ENCODE measurements at regions not wholly inside any gene's neighbourhood (a gene's known extent, or its start where the extent isn't known, plus 50 kb on each side); places are given as distances from the start of the nearest gene placed in this dataset.

- Histone ChIP-seq H3K36me3 (ENCODE audit: control insufficient read depth, insufficient read depth, low read length) (no peaks in the 10 kb centered on the region), H3K27me3 (ENCODE audit: control insufficient read depth, insufficient read depth, low read length) (no peaks in the 10 kb centered on the region), H3K9me3 (ENCODE audit: control insufficient read depth, insufficient read depth, low read length) (no peaks in the 10 kb centered on the region), H3K4me1 (ENCODE audit: control insufficient read depth, insufficient read depth, low read length) (no peaks in the 10 kb centered on the region), H3K4me3 (ENCODE audit: low read depth, low read length) (no peak overlapping the region), H3K27ac (ENCODE audit: low read depth, low read length) (no peak overlapping the region)
- no peak for DNase-seq (ENCODE audit: low read depth in 4 of 6, low spot score in 6 of 6)
- WGBS (ENCODE audit: insufficient coverage), result 83% methylated on average over 1 of the region's 3 CpGs
Observed at GRCh38 chr2:217695033-217695520, 307.7 kb downstream of the TNS1 start.

GRCh38 chr2:217694291-217694690 lies 308.5 kb downstream of the TNS1 start:
- DNase-seq (ENCODE audit: low read depth in 4 of 6, low spot score in 6 of 6), result no peak
- Histone ChIP-seq H3K4me1 (ENCODE audit: control insufficient read depth, insufficient read depth, low read length) (no peaks in the 10 kb centered on the region), H3K9me3 (ENCODE audit: control insufficient read depth, insufficient read depth, low read length) (no peaks in the 10 kb centered on the region), H3K4me3 (ENCODE audit: low read depth, low read length) (no peak overlapping the region), H3K27me3 (ENCODE audit: control insufficient read depth, insufficient read depth, low read length) (no peaks in the 10 kb centered on the region), H3K27ac (ENCODE audit: low read depth, low read length) (no peak overlapping the region), H3K36me3 (ENCODE audit: control insufficient read depth, insufficient read depth, low read length) (no peaks in the 10 kb centered on the region)
- WGBS (ENCODE audit: insufficient coverage), result no CpG with 5 or more reads among the region's 1 CpG

- Histone ChIP-seq H3K27me3 (ENCODE audit: control insufficient read depth, insufficient read depth, low read length) (no peaks in the 10 kb centered on the region), H3K27ac (ENCODE audit: low read depth, low read length) (no peak overlapping the region), H3K9me3 (ENCODE audit: control insufficient read depth, insufficient read depth, low read length) (no peaks in the 10 kb centered on the region), H3K36me3 (ENCODE audit: control insufficient read depth, insufficient read depth, low read length) (no peaks in the 10 kb centered on the region), H3K4me3 (ENCODE audit: low read depth, low read length) (no peak overlapping the region), H3K4me1 (ENCODE audit: control insufficient read depth, insufficient read depth, low read length) (no peaks in the 10 kb centered on the region)
- no peak for DNase-seq (ENCODE audit: low read depth in 4 of 6, low spot score in 6 of 6)
- no CpG with 5 or more reads among the region's 1 CpG for WGBS (ENCODE audit: insufficient coverage)
Observed at GRCh38 chr2:217693363-217693762, 309.4 kb downstream of the TNS1 start.

- Histone ChIP-seq H3K36me3 (ENCODE audit: control insufficient read depth, insufficient read depth, low read length) (no peaks in the 10 kb centered on the region), H3K4me1 (ENCODE audit: control insufficient read depth, insufficient read depth, low read length) (no peaks in the 10 kb centered on the region), H3K27me3 (ENCODE audit: control insufficient read depth, insufficient read depth, low read length) (no peaks in the 10 kb centered on the region), H3K4me3 (ENCODE audit: low read depth, low read length) (no peak overlapping the region), H3K9me3 (ENCODE audit: control insufficient read depth, insufficient read depth, low read length) (no peaks in the 10 kb centered on the region), H3K27ac (ENCODE audit: low read depth, low read length) (no peak overlapping the region)
- 84% methylated on average over 6 of the region's 7 CpGs for WGBS (ENCODE audit: insufficient coverage)
- DNase-seq (ENCODE audit: low read depth in 4 of 6, low spot score in 6 of 6), result no peak
Observed at GRCh38 chr2:217691920-217692666, 310.7 kb downstream of the TNS1 start.

GRCh38 chr2:217691516-217691915 lies 311.3 kb downstream of the TNS1 start:
- Histone ChIP-seq H3K27ac (ENCODE audit: low read depth, low read length) (no peak overlapping the region), H3K4me1 (ENCODE audit: control insufficient read depth, insufficient read depth, low read length) (no peaks in the 10 kb centered on the region), H3K9me3 (ENCODE audit: control insufficient read depth, insufficient read depth, low read length) (no peaks in the 10 kb centered on the region), H3K36me3 (ENCODE audit: control insufficient read depth, insufficient read depth, low read length) (no peaks in the 10 kb centered on the region), H3K4me3 (ENCODE audit: low read depth, low read length) (no peak overlapping the region), H3K27me3 (ENCODE audit: control insufficient read depth, insufficient read depth, low read length) (no peaks in the 10 kb centered on the region)
- 100% methylated on average over 1 of the region's 3 CpGs for WGBS (ENCODE audit: insufficient coverage)
- no peak for DNase-seq (ENCODE audit: low read depth in 4 of 6, low spot score in 6 of 6)

- no peak for DNase-seq (ENCODE audit: low read depth in 4 of 6, low spot score in 6 of 6)
- WGBS (ENCODE audit: insufficient coverage), result 89% methylated on average over 1 of the region's 1 CpG
- Histone ChIP-seq H3K27me3 (ENCODE audit: control insufficient read depth, insufficient read depth, low read length) (no peaks in the 10 kb centered on the region), H3K4me3 (ENCODE audit: low read depth, low read length) (no peak overlapping the region), H3K27ac (ENCODE audit: low read depth, low read length) (no peak overlapping the region), H3K36me3 (ENCODE audit: control insufficient read depth, insufficient read depth, low read length) (no peaks in the 10 kb centered on the region), H3K9me3 (ENCODE audit: control insufficient read depth, insufficient read depth, low read length) (no peaks in the 10 kb centered on the region), H3K4me1 (ENCODE audit: control insufficient read depth, insufficient read depth, low read length) (no peaks in the 10 kb centered on the region)
Observed at GRCh38 chr2:217689053-217689452, 313.7 kb downstream of the TNS1 start.

- Histone ChIP-seq H3K36me3 (ENCODE audit: control insufficient read depth, insufficient read depth, low read length) (no peaks in the 10 kb centered on the region), H3K4me3 (ENCODE audit: low read depth, low read length) (no peak overlapping the region), H3K9me3 (ENCODE audit: control insufficient read depth, insufficient read depth, low read length) (no peaks in the 10 kb centered on the region), H3K27ac (ENCODE audit: low read depth, low read length) (no peak overlapping the region), H3K27me3 (ENCODE audit: control insufficient read depth, insufficient read depth, low read length) (no peaks in the 10 kb centered on the region), H3K4me1 (ENCODE audit: control insufficient read depth, insufficient read depth, low read length) (no peaks in the 10 kb centered on the region)
- DNase-seq (ENCODE audit: low read depth in 4 of 6, low spot score in 6 of 6), result peak in 1 of 6 donors; percentile 24
- WGBS (ENCODE audit: insufficient coverage), result 77% methylated on average over 3 of the region's 3 CpGs
Observed at GRCh38 chr2:217688494-217688893, 314.3 kb downstream of the TNS1 start.

GRCh38 chr2:217687771-217688170 lies 315.0 kb downstream of the TNS1 start:
- WGBS (ENCODE audit: insufficient coverage), result 80% methylated on average over 1 of the region's 6 CpGs
- H3K27me3 ChIP-seq (ENCODE audit: control insufficient read depth, insufficient read depth, low read length), result no peaks in the 10 kb centered on the region
- no peaks in the 10 kb centered on the region for H3K36me3 ChIP-seq (ENCODE audit: control insufficient read depth, insufficient read depth, low read length)
- no peak overlapping the region for H3K27ac ChIP-seq (ENCODE audit: low read depth, low read length)
- H3K4me1 ChIP-seq (ENCODE audit: control insufficient read depth, insufficient read depth, low read length), result no peaks in the 10 kb centered on the region
- DNase-seq (ENCODE audit: low read depth in 4 of 6, low spot score in 6 of 6), result no peak
- no peaks in the 10 kb centered on the region for H3K9me3 ChIP-seq (ENCODE audit: control insufficient read depth, insufficient read depth, low read length)
- no peak overlapping the region for H3K4me3 ChIP-seq (ENCODE audit: low read depth, low read length)

GRCh38 chr2:217685255-217685605 lies 317.6 kb downstream of the TNS1 start:
- Histone ChIP-seq H3K4me3 (ENCODE audit: low read depth, low read length) (no peak overlapping the region), H3K27ac (ENCODE audit: low read depth, low read length) (no peak overlapping the region), H3K36me3 (ENCODE audit: control insufficient read depth, insufficient read depth, low read length) (no peaks in the 10 kb centered on the region), H3K4me1 (ENCODE audit: control insufficient read depth, insufficient read depth, low read length) (no peaks in the 10 kb centered on the region), H3K9me3 (ENCODE audit: control insufficient read depth, insufficient read depth, low read length) (no peaks in the 10 kb centered on the region), H3K27me3 (ENCODE audit: control insufficient read depth, insufficient read depth, low read length) (no peaks in the 10 kb centered on the region)
- peak in 1 of 6 donors; percentile 9 for DNase-seq (ENCODE audit: low read depth in 4 of 6, low spot score in 6 of 6)
- WGBS (ENCODE audit: insufficient coverage), result 30% methylated on average over 4 of the region's 4 CpGs

Data from spinal cord (tissue), 9 donors.